Stimulated activated CD4-positive, alpha-beta T cell treated with anti-CD3 and anti-CD28 coated beads, Interleukin-12 subunit alpha, Interleukin-12 subunit beta, amount 100 ng/mL, for 24 hours (primary cell): ENCODE measurements at regions not wholly inside any gene's neighbourhood (a gene's known extent, or its start where the extent isn't known, plus 50 kb on each side); places are given as distances from the start of the nearest gene placed in this dataset.

ENCODE experiments used
- DNase-seq, 2 experiments: peaks; one replicate each; pipeline ENCODE4 v3.0.0-alpha.2; 2020; ENCODE audit warnings: low read depth in 2 of 2

DNA sequence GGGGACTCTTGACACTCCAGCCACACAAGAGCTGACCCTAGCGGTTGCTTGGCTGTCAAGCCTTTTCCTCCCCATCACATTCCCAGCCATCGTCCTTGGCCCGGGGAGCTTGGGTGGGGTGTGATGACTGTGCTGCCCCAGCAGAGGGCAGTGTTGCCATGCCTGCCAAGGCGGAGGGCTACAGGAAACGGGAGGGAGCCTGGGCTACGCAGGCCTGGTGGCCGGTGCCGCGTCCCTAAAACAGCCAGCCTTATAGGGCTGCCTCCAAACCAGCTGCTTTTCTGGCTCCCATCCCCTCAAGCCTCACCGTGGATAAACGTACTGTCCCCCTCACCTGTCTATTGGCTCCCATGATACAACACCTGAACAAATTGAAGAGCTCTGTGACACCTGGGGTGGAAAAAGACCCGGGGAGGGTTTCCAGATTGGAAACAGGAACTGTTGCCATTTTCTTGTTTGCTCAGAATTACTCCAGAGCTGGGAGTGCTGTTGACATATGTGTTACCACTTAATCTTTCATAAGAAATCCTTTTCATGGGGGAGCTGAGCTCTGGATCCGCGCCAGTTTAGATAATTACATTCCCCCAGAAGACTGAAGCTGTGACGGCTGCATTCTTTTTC is 72.8 kb upstream of the ASTN2 start:
- peak in 1 of 2 experiments; percentile 24 for DNase-seq

DNA sequence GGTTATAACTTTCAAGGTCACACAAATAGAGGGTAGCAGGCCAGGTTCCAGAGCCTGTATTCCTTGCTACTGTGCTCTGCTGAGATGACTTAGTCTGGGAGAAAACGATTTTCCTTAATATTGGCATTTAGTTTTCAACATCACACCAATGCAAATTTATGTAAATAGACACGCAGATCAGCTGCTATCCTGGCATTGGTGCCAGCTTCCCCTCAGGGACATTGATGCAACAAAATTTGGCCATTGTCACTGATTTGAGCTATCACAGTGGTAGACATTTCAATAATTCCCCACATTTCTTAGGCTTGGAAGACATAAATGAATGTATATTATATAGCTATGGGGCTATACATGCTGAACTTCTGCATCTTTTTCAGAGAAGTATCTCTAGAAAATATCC is 71.6 kb upstream of the ASTN2 start:
- no peak for DNase-seq

DNA sequence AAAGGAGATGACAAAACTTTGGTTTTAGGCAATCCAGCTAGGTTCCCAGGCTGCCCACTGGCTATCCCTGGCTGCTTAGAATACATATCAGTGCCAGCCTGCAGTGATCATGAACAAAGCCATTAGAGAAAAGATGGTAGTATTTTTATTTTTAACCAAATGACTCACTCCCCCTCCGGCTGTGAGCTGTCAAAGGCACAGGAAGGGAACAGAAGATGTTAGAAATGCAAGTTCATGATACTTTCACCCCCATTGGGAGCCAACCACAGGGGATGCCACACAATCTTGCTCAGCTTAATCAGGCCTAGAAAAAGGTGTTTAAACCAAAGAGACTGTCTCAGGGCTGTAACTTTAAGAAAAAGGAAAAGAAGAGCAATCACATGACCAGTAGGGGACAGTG is 70.3 kb upstream of the ASTN2 start:
- no peak for DNase-seq

DNA sequence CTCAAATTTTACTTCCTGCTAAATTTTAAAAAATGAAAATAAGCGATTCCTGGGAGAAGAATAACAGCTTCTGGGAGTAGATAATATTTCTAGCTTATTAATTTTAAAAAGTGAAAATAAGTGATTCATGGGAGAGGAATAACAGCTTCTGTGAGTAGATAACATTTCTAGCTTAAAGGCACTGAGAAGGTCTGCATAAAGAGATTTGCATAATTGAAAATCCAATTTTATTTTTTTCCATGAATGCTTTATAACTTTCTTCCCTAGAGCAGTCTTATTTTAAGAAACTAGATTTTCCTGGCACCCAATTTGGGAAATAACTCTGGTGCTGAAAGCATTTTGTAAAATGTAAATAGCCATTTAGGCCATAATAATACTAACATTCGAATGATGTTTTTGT is 65.9 kb upstream of the ASTN2 start:
- no peak for DNase-seq

- no peak for DNase-seq
These were observed 65.4 kb upstream of the ASTN2 start for GRCh38 chr9:117480253-117480652.

DNA sequence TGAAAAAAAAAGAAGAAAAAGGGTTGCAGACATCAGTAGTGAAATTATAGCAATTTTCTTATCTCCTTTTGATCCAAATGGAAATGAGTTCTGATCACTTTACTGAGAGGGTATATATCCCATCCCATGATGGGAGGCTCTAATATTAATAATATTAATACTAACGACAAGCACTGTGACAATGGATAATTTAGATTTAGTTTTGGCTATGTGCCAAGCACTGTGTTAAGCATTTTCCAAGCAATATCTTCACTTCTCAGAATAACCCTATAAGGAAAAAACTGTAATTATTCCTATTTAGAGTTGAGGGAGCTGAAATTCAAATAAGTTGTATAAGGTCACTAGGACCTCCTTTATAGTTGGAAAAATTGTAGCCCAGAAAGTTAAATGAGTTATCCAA is 58.4 kb upstream of the ASTN2 start:
- DNase-seq = no peak

DNA sequence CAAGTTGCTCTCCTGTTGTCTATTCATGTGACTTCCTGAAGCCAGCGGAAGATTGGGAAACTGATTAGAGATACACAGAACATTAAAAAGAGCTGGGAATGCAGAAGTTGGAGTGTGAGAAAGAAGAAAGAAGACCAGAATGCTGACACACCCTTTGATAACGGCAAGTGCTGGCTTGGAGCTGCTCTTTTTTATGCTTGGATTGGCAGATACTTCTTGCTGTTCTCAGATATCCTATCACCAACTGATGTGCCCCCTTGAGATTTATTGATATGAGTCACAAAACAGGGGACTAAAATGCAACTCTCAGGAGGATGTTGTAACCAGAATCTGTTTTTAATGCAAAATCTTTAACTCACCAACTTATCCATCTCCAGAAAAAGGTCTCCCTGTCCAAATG is 56.0 kb upstream of the ASTN2 start:
- DNase-seq = no peak

GRCh38 chr9:117470455-117470854 is 55.6 kb upstream of the ASTN2 start:
- DNase-seq = no peak

DNA sequence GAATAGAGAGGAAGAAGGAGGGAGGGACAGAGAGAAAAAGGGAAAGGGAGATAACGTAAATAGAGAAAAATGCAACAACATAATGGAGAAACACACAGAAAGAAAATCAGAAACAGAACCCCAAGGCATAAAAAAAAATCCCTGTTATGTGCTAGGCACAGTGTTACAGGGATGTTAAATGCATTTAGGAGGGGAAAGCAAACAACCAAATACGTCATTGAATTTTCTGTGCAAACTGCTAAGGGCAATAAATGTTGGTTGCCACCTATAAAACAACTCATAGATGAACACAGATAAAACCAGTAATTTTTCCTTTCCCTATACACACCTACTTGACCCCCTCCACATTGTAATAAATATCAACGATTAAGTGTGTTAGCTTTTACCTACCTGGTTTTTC is 51.3 kb upstream of the ASTN2 start:
- no peak for DNase-seq

- DNase-seq = no peak
These were observed 50.8 kb upstream of the ASTN2 start for GRCh38 chr9:117465706-117466105.

- DNase-seq = no peak
These were observed 50.2 kb upstream of the ASTN2 start for GRCh38 chr9:117464941-117465616.
